NT2/D1 (cell line): ENCODE measurements at regions not wholly inside any gene's neighbourhood (a gene's known extent, or its start where the extent isn't known, plus 50 kb on each side); places are given as distances from the start of the nearest gene placed in this dataset.

ENCODE experiments used
- DNase-seq: peaks from one replicate; pipeline ENCODE4 v3.0.0-alpha.2; 2011; ENCODE audit warnings: low read depth, low spot score
- H3K27me3 ChIP-seq: 2 replicates; pipeline ENCODE4 v1.6.0; 2011; ENCODE audit warnings: mild to moderate bottlenecking; ENCODE audit not compliant: insufficient read length, insufficient read depth
- H3K36me3 ChIP-seq: 2 replicates; pipeline ENCODE4 v1.6.1; 2011; ENCODE audit warnings: mild to moderate bottlenecking, low read length, mixed read lengths; ENCODE audit not compliant: insufficient read depth, insufficient read length
- H3K4me1 ChIP-seq: 2 replicates; pipeline ENCODE4 v1.5.1; 2011; ENCODE audit not compliant: insufficient read depth, insufficient read length
- H3K4me3 ChIP-seq: 2 replicates; pipeline ENCODE4 v1.5.1; 2011; ENCODE audit warnings: low read depth; ENCODE audit not compliant: insufficient read length
- H3K9ac ChIP-seq: 2 replicates; pipeline ENCODE4 v1.6.0; 2011; ENCODE audit warnings: low read depth; ENCODE audit not compliant: insufficient read length
- H3K9me3 ChIP-seq: 2 replicates; pipeline ENCODE4 v1.5.1; 2011; ENCODE audit warnings: mild to moderate bottlenecking, low read length; ENCODE audit not compliant: insufficient read depth
- SUZ12 ChIP-seq: IDR thresholded peaks from 2 replicates; pipeline ENCODE4 v1.6.1; 2011; ENCODE audit not compliant: insufficient read length, insufficient read depth; ENCODE audit errors: extremely low read depth
- YY1 ChIP-seq: IDR thresholded peaks from 2 replicates; pipeline ENCODE4 v1.6.1; 2011; ENCODE audit not compliant: insufficient read length, insufficient read depth
- ZNF274 ChIP-seq: IDR thresholded peaks from 2 replicates; pipeline ENCODE4 v1.6.1; 2011; ENCODE audit warnings: mild to moderate bottlenecking, low read depth, low read length

GRCh38 chr19:30207357-30207756 lies 164.8 kb upstream of the ZNF536 start:
- H3K36me3 ChIP-seq, result no peaks in the 10 kb centered on the region
- TF ChIP-seq SUZ12 (no peak), ZNF274 (no peak), YY1 (no peak)
- H3K4me1 ChIP-seq, result peaks cover 6% of the 10 kb centered on the region
- H3K9ac ChIP-seq, result no peak overlapping the region
- H3K27me3 ChIP-seq, result no peaks in the 10 kb centered on the region
- H3K9me3 ChIP-seq, result no peaks in the 10 kb centered on the region
- no peak overlapping the region for H3K4me3 ChIP-seq
- DNase-seq, result no peak

- TF ChIP-seq ZNF274 (no peak), YY1 (no peak), SUZ12 (no peak)
- no peak for DNase-seq
- Histone ChIP-seq H3K9ac (no peak overlapping the region), H3K4me1 (peaks cover 6% of the 10 kb centered on the region), H3K9me3 (no peaks in the 10 kb centered on the region), H3K27me3 (no peaks in the 10 kb centered on the region), H3K4me3 (no peak overlapping the region), H3K36me3 (no peaks in the 10 kb centered on the region)
Measured at GRCh38 chr19:30208436-30209060, 163.6 kb upstream of the ZNF536 start.

- H3K4me1 ChIP-seq, result peaks cover 6% of the 10 kb centered on the region
- no peak overlapping the region for H3K4me3 ChIP-seq
- no peak overlapping the region for H3K9ac ChIP-seq
- TF ChIP-seq SUZ12 (no peak), ZNF274 (no peak), YY1 (no peak)
- H3K27me3 ChIP-seq, result no peaks in the 10 kb centered on the region
- H3K36me3 ChIP-seq, result no peaks in the 10 kb centered on the region
- DNase-seq, result no peak
- H3K9me3 ChIP-seq, result no peaks in the 10 kb centered on the region
Measured at GRCh38 chr19:30209617-30210600, 162.3 kb upstream of the ZNF536 start.

GRCh38 chr19:30212574-30212973 lies 159.6 kb upstream of the ZNF536 start:
- Histone ChIP-seq H3K36me3 (no peaks in the 10 kb centered on the region), H3K9ac (no peak overlapping the region), H3K27me3 (no peaks in the 10 kb centered on the region), H3K4me1 (peaks cover 6% of the 10 kb centered on the region), H3K9me3 (no peaks in the 10 kb centered on the region), H3K4me3 (no peak overlapping the region)
- DNase-seq, result no peak
- TF ChIP-seq SUZ12 (no peak), YY1 (no peak), ZNF274 (no peak)

GRCh38 chr19:30214651-30215051 lies 157.5 kb upstream of the ZNF536 start:
- no peak overlapping the region for H3K9ac ChIP-seq
- no peak overlapping the region for H3K4me3 ChIP-seq
- no peaks in the 10 kb centered on the region for H3K27me3 ChIP-seq
- H3K9me3 ChIP-seq, result no peaks in the 10 kb centered on the region
- no peak for TF ChIP-seq ZNF274
- no peak for TF ChIP-seq SUZ12
- no peak for TF ChIP-seq YY1
- DNase-seq, result no peak
- H3K4me1 ChIP-seq, result peaks cover 6% of the 10 kb centered on the region
- H3K36me3 ChIP-seq, result no peaks in the 10 kb centered on the region

GRCh38 chr19:30215248-30215647 lies 156.9 kb upstream of the ZNF536 start:
- H3K9me3 ChIP-seq, result no peaks in the 10 kb centered on the region
- DNase-seq, result no peak
- no peak overlapping the region for H3K4me3 ChIP-seq
- H3K27me3 ChIP-seq, result peaks cover 2% of the 10 kb centered on the region
- peaks cover 3% of the 10 kb centered on the region for H3K4me1 ChIP-seq
- no peak for TF ChIP-seq YY1
- no peak for TF ChIP-seq ZNF274
- no peak for TF ChIP-seq SUZ12
- H3K36me3 ChIP-seq, result no peaks in the 10 kb centered on the region
- no peak overlapping the region for H3K9ac ChIP-seq

- H3K4me1 ChIP-seq, result no peaks in the 10 kb centered on the region
Measured at GRCh38 chr19:30216453-30216852, 155.7 kb upstream of the ZNF536 start.

More at GRCh38 chr19:30216453-30216852, 155.7 kb upstream of the ZNF536 start:
- Histone ChIP-seq H3K36me3 (no peaks in the 10 kb centered on the region), H3K4me3 (no peak overlapping the region), H3K27me3 (peaks cover 4% of the 10 kb centered on the region), H3K9ac (no peak overlapping the region), H3K9me3 (no peaks in the 10 kb centered on the region)
- no peak for TF ChIP-seq ZNF274
- no peak for TF ChIP-seq SUZ12
- TF ChIP-seq YY1, result no peak
- no peak for DNase-seq
